Activated CD8-positive, alpha-beta T cell treated with anti-CD3 and anti-CD28 coated beads for 36 hours (primary cell): ENCODE measurements at regions not wholly inside any gene's neighbourhood (a gene's known extent, or its start where the extent isn't known, plus 50 kb on each side); places are given as distances from the start of the nearest gene placed in this dataset.
"Not testable (repeated sequence)": the region's sequence is repeated elsewhere in the genome, so short reads cannot be mapped to it uniquely, and the experiment has no call there.

Experiments
- ATAC-seq: fragments of 200-7000 bp; cut with Tn5 transposase; one replicate; pipeline ENCODE4 v1.10.0; 2021; ENCODE audit warnings: mild to moderate bottlenecking, moderate library complexity
- CTCF ChIA-PET: fragments of 350-600 bp; sonication (Branson Sonifier 250); formaldehyde crosslinking; loops from one replicate; lab custom pipeline; 2021; ENCODE audit warnings: antibody characterized with exemption; lab: Charles Lee
- POLR2A ChIA-PET: fragments of 350-600 bp; sonication (Branson Sonifier 250); formaldehyde crosslinking; loops from one replicate; lab custom pipeline; 2021; ENCODE audit warnings: antibody characterized with exemption; lab: Charles Lee
- DNase-seq: peaks from one replicate; pipeline ENCODE4 v3.0.0-alpha.2; 2020
- H3K27ac Mint-ChIP-seq: one replicate; pipeline ENCODE4 v1.8.0; 2021; ENCODE audit warnings: mild to moderate bottlenecking, mixed read lengths
- H3K27me3 Mint-ChIP-seq: one replicate; pipeline ENCODE4 v1.8.0; 2021; ENCODE audit warnings: mixed read lengths
- H3K36me3 Mint-ChIP-seq: one replicate; pipeline ENCODE4 v1.8.0; 2021; ENCODE audit warnings: low read depth, mixed read lengths
- H3K4me1 Mint-ChIP-seq: one replicate; pipeline ENCODE4 v1.8.0; 2021; ENCODE audit warnings: low read depth, mixed read lengths
- H3K4me3 Mint-ChIP-seq: one replicate; pipeline ENCODE4 v1.8.0; 2021; ENCODE audit warnings: mild to moderate bottlenecking, moderate library complexity, mixed read lengths
- H3K9me3 Mint-ChIP-seq: one replicate; pipeline ENCODE4 v1.8.0; 2021; ENCODE audit warnings: mixed read lengths
- CTCF ChIP-seq: fragments of 200-600 bp; IDR thresholded peaks from one replicate; pipeline ENCODE4 v1.8.0; 2022; ENCODE audit warnings: antibody characterized with exemption, mild to moderate bottlenecking
- intact Hi-C: fragments of 100-400 bp; cut with micrococcal nuclease; formaldehyde crosslinking; loops from one replicate; pipeline ENCODE4 v1.10.0; 2022

DNA sequence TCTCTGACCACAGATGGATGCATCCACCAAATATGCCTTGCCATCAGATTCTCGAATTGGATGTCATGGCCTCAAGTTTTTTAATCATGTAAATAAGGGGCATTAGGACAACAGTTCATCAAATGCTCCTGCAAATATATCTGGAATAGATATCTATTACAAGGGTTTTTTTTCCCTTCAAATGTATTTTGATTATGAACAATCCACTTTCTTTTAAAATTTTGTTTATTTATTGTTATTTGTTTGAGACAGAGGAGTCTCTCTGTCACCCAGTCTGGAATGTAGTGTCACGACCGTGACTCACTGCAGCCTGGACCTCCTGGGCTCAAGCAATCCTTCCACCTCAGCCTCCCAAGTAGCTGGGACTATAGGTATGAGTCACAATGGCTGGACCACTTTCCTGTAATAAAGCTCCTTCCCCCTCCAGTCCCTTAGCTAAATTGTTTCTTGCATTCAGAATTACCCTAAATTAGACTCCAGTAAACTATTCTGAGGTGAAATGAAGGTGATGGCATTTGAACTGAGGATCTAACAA is 1412.1 kb downstream of the EFNA5 start:
- Mint-ChIP-seq H3K4me1 (no peaks in the 10 kb centered on the region), H3K9me3 (peaks cover 4% of the 10 kb centered on the region), H3K27ac (no peak overlapping the region), H3K27me3 (no peaks in the 10 kb centered on the region), H3K4me3 (no peak overlapping the region), H3K36me3 (no peaks in the 10 kb centered on the region)
- CTCF ChIA-PET: no interaction called here
- no peak for TF ChIP-seq CTCF
- ATAC-seq (no peak), DNase-seq (no peak)
- intact Hi-C loops: no loop called here
- POLR2A ChIA-PET: no interaction called here

DNA sequence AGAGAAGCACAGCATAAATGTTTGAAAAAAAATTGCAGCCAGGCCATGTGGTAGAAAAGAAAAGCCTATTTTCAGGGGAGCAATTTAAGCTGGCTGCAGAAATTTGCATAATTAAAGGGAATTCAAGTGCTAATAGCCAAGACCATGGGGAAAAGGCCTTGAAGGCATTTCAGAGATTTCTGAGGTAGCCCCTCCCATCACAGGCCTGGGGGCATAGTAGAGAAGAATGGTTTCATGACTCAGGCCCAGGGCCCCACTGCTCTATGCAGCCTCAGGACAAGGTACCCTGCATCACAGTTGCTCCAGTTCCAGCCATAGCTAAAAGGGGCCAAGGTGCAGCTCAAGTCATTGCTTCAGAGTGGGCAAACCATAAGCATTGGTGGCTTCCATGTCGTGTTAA is 1416.0 kb downstream of the EFNA5 start:
- Mint-ChIP-seq H3K4me1 (no peaks in the 10 kb centered on the region), H3K27ac (no peak overlapping the region), H3K9me3 (peaks cover 4% of the 10 kb centered on the region), H3K36me3 (no peaks in the 10 kb centered on the region), H3K4me3 (no peak overlapping the region), H3K27me3 (no peaks in the 10 kb centered on the region)
- TF ChIP-seq CTCF: no peak
- CTCF ChIA-PET: no interaction called here
- ATAC-seq (no peak), DNase-seq (no peak)
- POLR2A ChIA-PET: no interaction called here
- intact Hi-C loops: no loop called here

- H3K27me3 Mint-ChIP-seq, H3K27ac Mint-ChIP-seq, H3K4me1 Mint-ChIP-seq, CTCF ChIA-PET, H3K4me3 Mint-ChIP-seq, H3K36me3 Mint-ChIP-seq, intact Hi-C loops, ATAC-seq, H3K9me3 Mint-ChIP-seq, DNase-seq, POLR2A ChIA-PET: not testable (repeated sequence)
These were observed 1424.5 kb downstream of the EFNA5 start for GRCh38 chr5:106246044-106246745.

DNA sequence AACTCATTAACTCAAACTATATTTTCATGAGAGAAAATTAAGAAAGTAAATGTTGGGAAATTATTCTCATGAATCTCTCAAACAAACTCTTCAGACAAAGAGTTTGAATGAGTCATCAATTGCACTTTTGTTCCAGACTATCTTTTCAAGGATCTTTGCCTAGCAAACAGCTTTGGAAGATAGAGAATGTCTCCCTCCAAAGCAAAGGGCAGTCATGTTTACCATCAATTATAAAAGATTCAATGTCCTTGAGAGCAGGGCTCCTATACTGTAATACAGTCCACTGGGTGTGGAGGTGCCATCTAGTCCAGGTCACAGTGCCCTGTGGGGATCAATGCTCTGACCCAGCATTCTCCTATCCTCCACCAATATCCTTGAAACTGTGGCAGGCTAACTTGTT is 1429.3 kb downstream of the EFNA5 start:
- Mint-ChIP-seq H3K27ac (no peak overlapping the region), H3K4me1 (no peaks in the 10 kb centered on the region), H3K27me3 (no peaks in the 10 kb centered on the region), H3K9me3 (peaks cover 1% of the 10 kb centered on the region), H3K4me3 (no peak overlapping the region), H3K36me3 (no peaks in the 10 kb centered on the region)
- ChIA-PET POLR2A (no interaction called here), CTCF (no interaction called here)
- no peak for DNase-seq
- intact Hi-C loops: no loop called here
- ATAC-seq: no peak
- no peak for TF ChIP-seq CTCF

DNA sequence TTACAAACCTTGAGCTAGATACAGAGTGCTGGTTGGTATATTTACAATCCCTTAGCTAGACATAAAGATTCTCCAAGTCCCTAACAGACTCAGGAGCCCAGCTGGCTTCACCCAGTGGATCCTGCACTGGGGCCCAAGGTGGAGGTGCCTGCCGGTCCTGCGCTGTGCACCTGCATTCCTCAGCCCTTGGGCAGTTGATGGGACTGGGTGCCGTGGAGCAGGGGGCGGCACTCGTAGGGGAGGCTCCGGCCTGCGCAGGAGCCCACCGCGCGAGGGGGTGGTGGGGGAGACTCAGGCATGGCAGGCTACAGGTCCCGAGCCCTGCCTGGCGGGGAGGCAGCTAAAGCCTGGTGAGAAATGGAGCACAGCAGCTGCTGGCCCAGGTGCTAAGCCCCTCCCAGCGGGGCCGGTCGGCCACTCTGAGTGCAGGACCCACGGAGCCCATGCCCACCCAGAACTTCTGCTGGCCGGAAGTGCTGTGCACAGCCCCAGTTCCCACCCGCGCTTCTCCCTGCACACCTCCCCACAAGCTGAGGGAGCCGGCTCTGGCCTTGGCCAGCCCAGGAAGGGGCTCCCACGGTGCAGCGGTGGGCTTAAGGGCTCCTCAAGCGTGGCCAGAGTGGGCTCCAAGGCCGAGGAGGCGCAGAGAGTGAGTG is 1464.7 kb downstream of the EFNA5 start:
- no peak for DNase-seq
- ChIA-PET POLR2A (no interaction called here), CTCF (no interaction called here)
- intact Hi-C loops: no loop called here
- no peak for TF ChIP-seq CTCF
- Mint-ChIP-seq H3K36me3 (no peaks in the 10 kb centered on the region), H3K27ac (no peak overlapping the region), H3K4me3 (no peak overlapping the region), H3K27me3 (no peaks in the 10 kb centered on the region), H3K4me1 (no peaks in the 10 kb centered on the region), H3K9me3 (peaks cover 10% of the 10 kb centered on the region)
- ATAC-seq: no peak
